GM12878 (cell line): ENCODE measurements at regions not wholly inside any gene's neighbourhood (a gene's known extent, or its start where the extent isn't known, plus 50 kb on each side); places are given as distances from the start of the nearest gene placed in this dataset.

ENCODE experiments used
- BACH1 ChIP-seq: fragments of 450-650 bp; IDR thresholded peaks from 2 replicates; pipeline ENCODE4 v1.6.1; 2017; ENCODE audit warnings: mild to moderate bottlenecking, borderline replicate concordance
- CBFB ChIP-seq: IDR thresholded peaks from 2 replicates; pipeline ENCODE4 v1.6.1; 2016; ENCODE audit warnings: antibody characterized with exemption, low read depth
- CBX5 ChIP-seq: sonication (generic); IDR thresholded peaks from 2 replicates; pipeline ENCODE4 v1.6.1; 2016; ENCODE audit warnings: low read depth, moderate library complexity, mild to moderate bottlenecking, inconsistent platforms
- EZH2 ChIP-seq: IDR thresholded peaks from 2 replicates; pipeline ENCODE4 v1.6.1; 2012; ENCODE audit warnings: low read depth, mild to moderate bottlenecking, control low read depth, inconsistent platforms, low read length, borderline replicate concordance; ENCODE audit not compliant: control insufficient read depth
- GABPA ChIP-seq: IDR thresholded peaks from 2 replicates; pipeline ENCODE4 v1.6.1; 2014; ENCODE audit warnings: antibody characterized with exemption, low read depth, mild to moderate bottlenecking, inconsistent platforms
- POLR2A ChIP-seq: IDR thresholded peaks from 2 replicates; pipeline ENCODE4 v1.6.1; 2011; ENCODE audit warnings: low read depth, mild to moderate bottlenecking, low read length
- POU2F2 ChIP-seq: IDR thresholded peaks from 3 replicates; pipeline ENCODE4 v1.6.1; 2011; ENCODE audit warnings: low read depth, mild to moderate bottlenecking, low read length, borderline replicate concordance
- SP1 ChIP-seq: IDR thresholded peaks from one replicate; pipeline ENCODE4 v1.6.1; 2011; ENCODE audit warnings: low read depth, low read length
- SREBF2 ChIP-seq: IDR thresholded peaks from 2 replicates; pipeline ENCODE4 v1.6.1; 2012; ENCODE audit warnings: mild to moderate bottlenecking, low read length
- SRF ChIP-seq, 2 experiments: IDR thresholded peaks; 2 replicates each; pipeline ENCODE4 v1.6.1; 2011; ENCODE audit warnings: low read depth in 2 of 2, low read length in 2 of 2, mild to moderate bottlenecking in 1 of 2, moderate library complexity in 1 of 2
- TF ChIP-seq, protein P1 (sequence below): IDR thresholded peaks from 2 replicates; pipeline ENCODE4 v1.6.1; 2012; ENCODE audit warnings: low read depth, low read length, improper control_type of control experiment
- TF ChIP-seq, protein P2 (sequence below), 3 experiments: IDR thresholded peaks in 2 of 3; conservative IDR thresholded peaks in 1 of 3; 2 replicates each; pipeline ENCODE4 v1.5.1; 2011; ENCODE audit warnings: low read depth in 3 of 3, low read length in 3 of 3, mild to moderate bottlenecking in 3 of 3, control low read depth in 2 of 3, moderate library complexity in 2 of 3, inconsistent platforms in 1 of 3, mixed read lengths in 1 of 3; ENCODE audit not compliant: control insufficient read depth in 2 of 3, insufficient read depth in 1 of 3; ENCODE audit errors: extremely low read depth in 1 of 3

DNA sequence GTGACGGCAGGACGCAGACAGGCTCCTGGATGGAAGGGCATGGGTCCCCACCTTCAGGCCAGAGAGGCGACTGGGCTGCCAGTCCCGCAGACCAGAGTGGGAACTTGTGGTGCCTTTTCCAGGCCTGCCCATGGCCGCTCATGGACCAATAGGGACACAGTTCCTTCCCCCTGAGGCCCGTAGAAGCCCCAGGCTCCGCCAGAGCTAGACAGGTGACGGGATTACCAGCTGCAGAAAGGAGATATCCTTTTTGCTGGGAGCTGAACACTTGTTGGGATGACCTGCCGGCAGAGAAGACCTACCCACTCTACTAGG, 73.6 kb upstream of the RASSF8 start:
- TF ChIP-seq POU2F2 (no peak), SRF (IDR thresholded peaks at IDR 0.05; ENCODE audit: low read depth in 2 of 2, low read length in 2 of 2) (no peak), GABPA (no peak), EZH2 (no peak), SREBF2 (no peak), POLR2A (no peak), CBFB (no peak), SP1 (no peak), BACH1 (no peak), CBX5 (no peak)
- TF ChIP-seq, protein P1, sequence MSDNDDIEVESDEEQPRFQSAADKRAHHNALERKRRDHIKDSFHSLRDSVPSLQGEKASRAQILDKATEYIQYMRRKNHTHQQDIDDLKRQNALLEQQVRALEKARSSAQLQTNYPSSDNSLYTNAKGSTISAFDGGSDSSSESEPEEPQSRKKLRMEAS, result no peak
- TF ChIP-seq, protein P2, sequence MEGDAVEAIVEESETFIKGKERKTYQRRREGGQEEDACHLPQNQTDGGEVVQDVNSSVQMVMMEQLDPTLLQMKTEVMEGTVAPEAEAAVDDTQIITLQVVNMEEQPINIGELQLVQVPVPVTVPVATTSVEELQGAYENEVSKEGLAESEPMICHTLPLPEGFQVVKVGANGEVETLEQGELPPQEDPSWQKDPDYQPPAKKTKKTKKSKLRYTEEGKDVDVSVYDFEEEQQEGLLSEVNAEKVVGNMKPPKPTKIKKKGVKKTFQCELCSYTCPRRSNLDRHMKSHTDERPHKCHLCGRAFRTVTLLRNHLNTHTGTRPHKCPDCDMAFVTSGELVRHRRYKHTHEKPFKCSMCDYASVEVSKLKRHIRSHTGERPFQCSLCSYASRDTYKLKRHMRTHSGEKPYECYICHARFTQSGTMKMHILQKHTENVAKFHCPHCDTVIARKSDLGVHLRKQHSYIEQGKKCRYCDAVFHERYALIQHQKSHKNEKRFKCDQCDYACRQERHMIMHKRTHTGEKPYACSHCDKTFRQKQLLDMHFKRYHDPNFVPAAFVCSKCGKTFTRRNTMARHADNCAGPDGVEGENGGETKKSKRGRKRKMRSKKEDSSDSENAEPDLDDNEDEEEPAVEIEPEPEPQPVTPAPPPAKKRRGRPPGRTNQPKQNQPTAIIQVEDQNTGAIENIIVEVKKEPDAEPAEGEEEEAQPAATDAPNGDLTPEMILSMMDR (IDR thresholded peaks at IDR 0.05 in 2 of 3, conservative IDR thresholded peaks at IDR 0.05 in 1 of 3; ENCODE audit: control insufficient read depth in 2 of 3, extremely low read depth in 1 of 3, insufficient read depth in 1 of 3, low read depth in 3 of 3, low read length in 3 of 3), result no peak
